ENCODE measurements at regions not wholly inside any gene's neighbourhood (a gene's known extent, or its start where the extent isn't known, plus 50 kb on each side); places are given as distances from the start of the nearest gene placed in this dataset.

GRCh38 chr16:16877061-16877460, 498.1 kb downstream of the NPIPA7 start:
- TF ChIP-seq CTCF (IDR thresholded peaks at IDR 0.05; ENCODE audit: low read depth, low read length, poor library complexity, severe bottlenecking), result no peak
- no peak for TF ChIP-seq EZH2phosphoT487 (IDR thresholded peaks at IDR 0.05; ENCODE audit: borderline replicate concordance, low read length)

All from DOHH2 (cell line).